ENCODE measurements at regions not wholly inside any gene's neighbourhood (a gene's known extent, or its start where the extent isn't known, plus 50 kb on each side); places are given as distances from the start of the nearest gene placed in this dataset.

GRCh38 chrX:40150503-40150902, 52.7 kb upstream of the BCOR start:
- H3K4me1 ChIP-seq = peaks cover 5 to 62% (median 47%) of the 10 kb centered on the region in 4 donors
- intact Hi-C loops (cut with DNase I; ENCODE audit: low total_unique reads) = loop anchor here (5.0 to 10.0 kb wide), 3 partner anchors 53 to 416 kb away; partner anchors contain the start of gene BCOR

GRCh38 chrX:40149286-40150175, 51.8 kb upstream of the BCOR start:
- in situ Hi-C loops (cut with MboI; ENCODE audit: low pct_ligation_motif_present in 1 of 4, low pct_unique_long_range_greater_than_20kb in 1 of 4, low sequenced_read_pairs in 3 of 4) = no loop called here
- Histone ChIP-seq H3K27ac (no peak overlapping the region), H3K4me1 (peaks cover 5 to 62% (median 47%) of the 10 kb centered on the region in 4 donors), H3K27me3 (peaks cover 7% of the 10 kb centered on the region), H3K9me3 (no peaks in the 10 kb centered on the region), H3K36me3 (no peaks in the 10 kb centered on the region), H3K4me3 (no peak overlapping the region)
- TF ChIP-seq CTCF (IDR thresholded peaks at IDR 0.05) (no peak), POLR2A (IDR thresholded peaks at IDR 0.05) (no peak), POLR2AphosphoS5 (IDR thresholded peaks at IDR 0.05) (no peak), EP300 (IDR thresholded peaks at IDR 0.05; ENCODE audit: low read depth) (no peak)
- no peak for DNase-seq
- 38% methylated on average over 17 of the region's 17 CpGs; no CpG with 5 or more reads in 1 of the 2 donors for WGBS, 2 donors (ENCODE audit: low coverage in 1 of 2)
- intact Hi-C loops (cut with DNase I; ENCODE audit: low total_unique reads) = loop anchor here (5.0 to 10.0 kb wide), 3 partner anchors 52 to 415 kb away; partner anchors contain the start of gene BCOR

More at GRCh38 chrX:40150503-40150902, 52.7 kb upstream of the BCOR start:
- in situ Hi-C loops (cut with MboI; ENCODE audit: low pct_ligation_motif_present in 1 of 4, low pct_unique_long_range_greater_than_20kb in 1 of 4, low sequenced_read_pairs in 3 of 4) = no loop called here
- TF ChIP-seq POLR2A (IDR thresholded peaks at IDR 0.05) = no peak
- no peak for TF ChIP-seq POLR2AphosphoS5 (IDR thresholded peaks at IDR 0.05)
- no peak for TF ChIP-seq EP300 (IDR thresholded peaks at IDR 0.05; ENCODE audit: low read depth)
- no peak for TF ChIP-seq CTCF (IDR thresholded peaks at IDR 0.05)
- Histone ChIP-seq H3K4me3 (no peak overlapping the region), H3K27ac (no peak overlapping the region), H3K9me3 (no peaks in the 10 kb centered on the region), H3K36me3 (no peaks in the 10 kb centered on the region), H3K27me3 (peaks cover under 1% of the 10 kb centered on the region)
- no peak for DNase-seq
- 54% methylated on average over 6 of the region's 6 CpGs; no CpG with 5 or more reads in 1 of the 2 donors for WGBS, 2 donors (ENCODE audit: low coverage in 1 of 2)

GRCh38 chrX:40148385-40149285, 50.9 kb upstream of the BCOR start:
- Histone ChIP-seq H3K36me3 (no peaks in the 10 kb centered on the region), H3K27ac (peak overlapping the region in 1 of 4 donors; percentile 3), H3K27me3 (peaks cover 7% of the 10 kb centered on the region), H3K9me3 (no peaks in the 10 kb centered on the region), H3K4me1 (peaks cover 5 to 53% (median 39%) of the 10 kb centered on the region in 4 donors), H3K4me3 (no peak overlapping the region)
- intact Hi-C loops (cut with DNase I; ENCODE audit: low total_unique reads) (no loop called here), in situ Hi-C loops (cut with MboI; ENCODE audit: low pct_ligation_motif_present in 1 of 4, low pct_unique_long_range_greater_than_20kb in 1 of 4, low sequenced_read_pairs in 3 of 4) (no loop called here)
- DNase-seq = peak; percentile 54
- WGBS, 2 donors (ENCODE audit: low coverage in 1 of 2) = 39% methylated on average over 24 of the region's 24 CpGs; no CpG with 5 or more reads in 1 of the 2 donors
- no peak for TF ChIP-seq EP300 (IDR thresholded peaks at IDR 0.05; ENCODE audit: low read depth)
- no peak for TF ChIP-seq CTCF (IDR thresholded peaks at IDR 0.05)
- TF ChIP-seq POLR2A (IDR thresholded peaks at IDR 0.05) = no peak
- TF ChIP-seq POLR2AphosphoS5 (IDR thresholded peaks at IDR 0.05) = no peak

- WGBS, 2 donors (ENCODE audit: low coverage in 1 of 2) = 60% methylated on average over 21 of the region's 22 CpGs; no CpG with 5 or more reads in 1 of the 2 donors
- DNase-seq = no peak
- intact Hi-C loops (cut with DNase I; ENCODE audit: low total_unique reads) = no loop called here
- no peak overlapping the region for H3K4me3 ChIP-seq
- no peaks in the 10 kb centered on the region for H3K36me3 ChIP-seq
- no peak for TF ChIP-seq EP300 (IDR thresholded peaks at IDR 0.05; ENCODE audit: low read depth)
- TF ChIP-seq POLR2AphosphoS5 (IDR thresholded peaks at IDR 0.05) = no peak
- TF ChIP-seq CTCF (IDR thresholded peaks at IDR 0.05) = no peak
- TF ChIP-seq POLR2A (IDR thresholded peaks at IDR 0.05) = no peak
- H3K4me1 ChIP-seq = peaks cover 5 to 46% (median 32%) of the 10 kb centered on the region in 4 donors
- no peaks in the 10 kb centered on the region for H3K9me3 ChIP-seq
- H3K27ac ChIP-seq = no peak overlapping the region
- peaks cover 7% of the 10 kb centered on the region for H3K27me3 ChIP-seq
- in situ Hi-C loops (cut with MboI; ENCODE audit: low pct_ligation_motif_present in 1 of 4, low pct_unique_long_range_greater_than_20kb in 1 of 4, low sequenced_read_pairs in 3 of 4) = no loop called here
Measured at GRCh38 chrX:40147971-40148370, 50.2 kb upstream of the BCOR start.

All from transverse colon (tissue), 4 donors.